Neural cell (in vitro differentiated cells): ENCODE measurements at regions not wholly inside any gene's neighbourhood (a gene's known extent, or its start where the extent isn't known, plus 50 kb on each side); places are given as distances from the start of the nearest gene placed in this dataset.

Experiments used
- H2AFZ ChIP-seq: fragments of 200-600, 300-800 bp; sonication (generic), shearing (Covaris generic); 2 replicates; pipeline ENCODE4 v1.6.0; 2014; ENCODE audit warnings: low read depth, mild to moderate bottlenecking, antibody characterized with exemption, low read length, moderate library complexity
- H3F3A ChIP-seq: fragments of 200-600 bp; shearing (Covaris generic); 2 replicates; pipeline ENCODE4 v1.6.1; 2016; ENCODE audit warnings: mild to moderate bottlenecking, moderate library complexity, mixed read lengths, antibody characterized with exemption, low read length; ENCODE audit not compliant: insufficient read depth, poor library complexity, severe bottlenecking
- H3K27ac ChIP-seq: fragments of 200-600, 300-800 bp; sonication (generic), shearing (Covaris generic); 2 replicates; pipeline ENCODE4 v1.5.1; 2014; ENCODE audit warnings: mild to moderate bottlenecking, low read length, moderate library complexity
- H3K27me3 ChIP-seq: fragments of 300-800, 200-600 bp; sonication (generic), shearing (Covaris generic); 2 replicates; pipeline ENCODE4 v1.6.0; 2014; ENCODE audit warnings: mild to moderate bottlenecking, low read depth, low read length, moderate library complexity; ENCODE audit not compliant: insufficient read depth
- H3K36me3 ChIP-seq: fragments of 300-800, 200-600 bp; sonication (generic), shearing (Covaris generic); 2 replicates; pipeline ENCODE4 v1.5.1; 2014; ENCODE audit warnings: mild to moderate bottlenecking, antibody characterized with exemption, low read length, moderate library complexity; ENCODE audit not compliant: insufficient read depth
- H3K4me2 ChIP-seq: fragments of 300-800, 200-600 bp; sonication (generic), shearing (Covaris generic); 2 replicates; pipeline ENCODE4 v1.6.0; 2014; ENCODE audit warnings: mild to moderate bottlenecking, low read length
- H3K4me3 ChIP-seq: fragments of 300-800, 200-600 bp; sonication (generic), shearing (Covaris generic); 2 replicates; pipeline ENCODE4 v1.5.1; 2014; ENCODE audit warnings: mild to moderate bottlenecking, low read length, moderate library complexity
- H3K79me2 ChIP-seq: fragments of 200-600 bp; shearing (Covaris generic); replicated peaks from 2 replicates; pipeline ENCODE4 v1.6.0; 2014; ENCODE audit warnings: mild to moderate bottlenecking, low read length, moderate library complexity; ENCODE audit not compliant: insufficient read depth
- H3K9ac ChIP-seq: fragments of 300-800, 200-600 bp; sonication (generic), shearing (Covaris generic); 2 replicates; pipeline ENCODE4 v1.6.1; 2016; ENCODE audit warnings: mild to moderate bottlenecking, low read length, mixed read lengths
- H3K9me2 ChIP-seq: fragments of 200-600 bp; shearing (Covaris generic); 2 replicates; pipeline ENCODE4 v1.6.1; 2016; ENCODE audit warnings: mild to moderate bottlenecking, low read length, mixed read lengths; ENCODE audit not compliant: insufficient read depth
- H3K9me3 ChIP-seq: fragments of 200-600, 300-800 bp; sonication (generic), shearing (Covaris generic); 2 replicates; pipeline ENCODE4 v1.6.1; 2016; ENCODE audit warnings: mild to moderate bottlenecking, mixed run types, low read length, moderate library complexity, mixed read lengths
- H4K20me1 ChIP-seq: fragments of 200-600 bp; shearing (Covaris generic); 2 replicates; pipeline ENCODE4 v1.6.1; 2016; ENCODE audit warnings: mild to moderate bottlenecking, mixed run types; ENCODE audit not compliant: insufficient read depth
- EP300 ChIP-seq: fragments of 450-650 bp; conservative IDR thresholded peaks from 2 replicates; pipeline ENCODE4 v1.6.1; 2014; ENCODE audit warnings: antibody characterized with exemption, mild to moderate bottlenecking, moderate library complexity; ENCODE audit not compliant: poor library complexity, severe bottlenecking
- EZH2 ChIP-seq: fragments of 200-600, 300-800 bp; shearing (Covaris generic), sonication (generic); IDR thresholded peaks from 2 replicates; pipeline ENCODE4 v1.6.1; 2014; ENCODE audit warnings: antibody characterized with exemption, low read length, borderline replicate concordance, mild to moderate bottlenecking; ENCODE audit not compliant: insufficient read depth, poor library complexity, severe bottlenecking
- MXI1 ChIP-seq: fragments of 450-650 bp; conservative IDR thresholded peaks from 2 replicates; pipeline ENCODE4 v1.6.1; 2014; ENCODE audit warnings: antibody characterized with exemption, mild to moderate bottlenecking; ENCODE audit not compliant: poor library complexity, severe bottlenecking
- POLR2AphosphoS5 ChIP-seq: IDR thresholded peaks from 2 replicates; pipeline ENCODE4 v1.6.1; 2012
- RAD21 ChIP-seq: fragments of 450-650 bp; conservative IDR thresholded peaks from 2 replicates; pipeline ENCODE4 v1.6.1; 2014; ENCODE audit warnings: antibody characterized with exemption, mild to moderate bottlenecking, moderate library complexity
- SMC3 ChIP-seq: fragments of 450-650 bp; conservative IDR thresholded peaks from 2 replicates; pipeline ENCODE4 v1.6.1; 2014; ENCODE audit warnings: antibody characterized with exemption, mild to moderate bottlenecking, moderate library complexity; ENCODE audit not compliant: poor library complexity
- TAF1 ChIP-seq: IDR thresholded peaks from 2 replicates; pipeline ENCODE4 v1.6.1; 2012; ENCODE audit warnings: low read depth
- TF ChIP-seq, protein P1 (sequence below): fragments of 450-650 bp; IDR thresholded peaks from 2 replicates; pipeline ENCODE4 v1.5.1; 2014; ENCODE audit warnings: antibody characterized with exemption, mild to moderate bottlenecking, moderate library complexity; ENCODE audit not compliant: poor library complexity, severe bottlenecking
- TF ChIP-seq, protein P2 (sequence below): IDR thresholded peaks from 2 replicates; pipeline ENCODE4 v1.6.1; 2012; ENCODE audit warnings: borderline replicate concordance

DNA sequence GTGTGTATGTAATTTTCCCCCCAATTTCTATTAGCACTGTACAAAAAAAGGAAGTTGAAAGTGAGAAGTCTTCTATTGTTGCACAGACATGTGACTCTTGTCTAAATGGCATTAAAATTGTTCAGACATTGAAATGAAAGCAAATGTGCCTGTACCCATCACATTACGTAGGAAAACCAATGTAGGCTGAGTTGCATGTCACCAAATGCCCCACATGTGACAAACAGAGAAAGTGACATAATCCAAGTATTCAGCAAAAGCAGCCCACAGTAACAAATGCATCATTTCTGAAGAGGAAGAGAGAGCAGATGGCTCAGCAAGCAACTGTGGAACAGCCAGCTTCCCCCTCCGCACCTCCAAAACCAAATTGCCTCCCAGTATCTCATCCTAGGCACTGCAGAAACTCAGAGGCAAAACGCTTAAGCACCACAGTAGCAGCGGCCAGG, 161.5 kb upstream of the NR4A3 start:
- Histone ChIP-seq H3K27me3 (no peaks in the 10 kb centered on the region), H4K20me1 (no peaks in the 10 kb centered on the region), H3K4me3 (no peak overlapping the region), H3K9me2 (no peaks in the 10 kb centered on the region), H3K79me2 (no peaks in the 10 kb centered on the region), H3K36me3 (no peaks in the 10 kb centered on the region), H3F3A (no peaks in the 10 kb centered on the region), H3K9me3 (no peaks in the 10 kb centered on the region), H3K4me2 (no peak overlapping the region), H2AFZ (no peak overlapping the region), H3K27ac (no peak overlapping the region), H3K9ac (no peak overlapping the region)
- TF ChIP-seq, protein P1, sequence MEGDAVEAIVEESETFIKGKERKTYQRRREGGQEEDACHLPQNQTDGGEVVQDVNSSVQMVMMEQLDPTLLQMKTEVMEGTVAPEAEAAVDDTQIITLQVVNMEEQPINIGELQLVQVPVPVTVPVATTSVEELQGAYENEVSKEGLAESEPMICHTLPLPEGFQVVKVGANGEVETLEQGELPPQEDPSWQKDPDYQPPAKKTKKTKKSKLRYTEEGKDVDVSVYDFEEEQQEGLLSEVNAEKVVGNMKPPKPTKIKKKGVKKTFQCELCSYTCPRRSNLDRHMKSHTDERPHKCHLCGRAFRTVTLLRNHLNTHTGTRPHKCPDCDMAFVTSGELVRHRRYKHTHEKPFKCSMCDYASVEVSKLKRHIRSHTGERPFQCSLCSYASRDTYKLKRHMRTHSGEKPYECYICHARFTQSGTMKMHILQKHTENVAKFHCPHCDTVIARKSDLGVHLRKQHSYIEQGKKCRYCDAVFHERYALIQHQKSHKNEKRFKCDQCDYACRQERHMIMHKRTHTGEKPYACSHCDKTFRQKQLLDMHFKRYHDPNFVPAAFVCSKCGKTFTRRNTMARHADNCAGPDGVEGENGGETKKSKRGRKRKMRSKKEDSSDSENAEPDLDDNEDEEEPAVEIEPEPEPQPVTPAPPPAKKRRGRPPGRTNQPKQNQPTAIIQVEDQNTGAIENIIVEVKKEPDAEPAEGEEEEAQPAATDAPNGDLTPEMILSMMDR, result no peak
- no peak for TF ChIP-seq MXI1
- no peak for TF ChIP-seq TAF1
- no peak for TF ChIP-seq EP300
- no peak for TF ChIP-seq SMC3
- TF ChIP-seq, protein P2, sequence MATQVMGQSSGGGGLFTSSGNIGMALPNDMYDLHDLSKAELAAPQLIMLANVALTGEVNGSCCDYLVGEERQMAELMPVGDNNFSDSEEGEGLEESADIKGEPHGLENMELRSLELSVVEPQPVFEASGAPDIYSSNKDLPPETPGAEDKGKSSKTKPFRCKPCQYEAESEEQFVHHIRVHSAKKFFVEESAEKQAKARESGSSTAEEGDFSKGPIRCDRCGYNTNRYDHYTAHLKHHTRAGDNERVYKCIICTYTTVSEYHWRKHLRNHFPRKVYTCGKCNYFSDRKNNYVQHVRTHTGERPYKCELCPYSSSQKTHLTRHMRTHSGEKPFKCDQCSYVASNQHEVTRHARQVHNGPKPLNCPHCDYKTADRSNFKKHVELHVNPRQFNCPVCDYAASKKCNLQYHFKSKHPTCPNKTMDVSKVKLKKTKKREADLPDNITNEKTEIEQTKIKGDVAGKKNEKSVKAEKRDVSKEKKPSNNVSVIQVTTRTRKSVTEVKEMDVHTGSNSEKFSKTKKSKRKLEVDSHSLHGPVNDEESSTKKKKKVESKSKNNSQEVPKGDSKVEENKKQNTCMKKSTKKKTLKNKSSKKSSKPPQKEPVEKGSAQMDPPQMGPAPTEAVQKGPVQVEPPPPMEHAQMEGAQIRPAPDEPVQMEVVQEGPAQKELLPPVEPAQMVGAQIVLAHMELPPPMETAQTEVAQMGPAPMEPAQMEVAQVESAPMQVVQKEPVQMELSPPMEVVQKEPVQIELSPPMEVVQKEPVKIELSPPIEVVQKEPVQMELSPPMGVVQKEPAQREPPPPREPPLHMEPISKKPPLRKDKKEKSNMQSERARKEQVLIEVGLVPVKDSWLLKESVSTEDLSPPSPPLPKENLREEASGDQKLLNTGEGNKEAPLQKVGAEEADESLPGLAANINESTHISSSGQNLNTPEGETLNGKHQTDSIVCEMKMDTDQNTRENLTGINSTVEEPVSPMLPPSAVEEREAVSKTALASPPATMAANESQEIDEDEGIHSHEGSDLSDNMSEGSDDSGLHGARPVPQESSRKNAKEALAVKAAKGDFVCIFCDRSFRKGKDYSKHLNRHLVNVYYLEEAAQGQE, result no peak
- no peak for TF ChIP-seq POLR2AphosphoS5
- TF ChIP-seq EZH2, result no peak
- TF ChIP-seq RAD21, result no peak

DNA sequence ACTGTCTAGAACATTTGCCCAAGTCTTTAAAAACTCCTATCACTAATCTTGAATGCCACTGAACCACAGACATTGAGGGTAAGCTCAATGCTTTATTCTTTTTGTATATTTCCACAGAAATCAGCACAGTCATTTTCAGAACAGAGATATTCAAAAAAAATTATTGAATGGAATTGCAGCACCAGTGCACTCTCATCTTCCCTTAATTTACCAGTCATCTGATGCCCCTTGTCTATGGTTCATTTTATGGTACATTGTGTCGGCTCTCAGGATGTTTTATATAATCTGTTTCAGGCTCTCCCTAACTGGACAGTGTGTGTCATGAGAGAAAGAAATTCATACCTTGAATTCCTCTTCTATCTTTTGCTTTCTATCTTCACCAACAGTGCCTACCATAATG, 158.4 kb upstream of the NR4A3 start:
- Histone ChIP-seq H3K9ac (no peak overlapping the region), H3F3A (no peaks in the 10 kb centered on the region), H3K27ac (no peak overlapping the region), H2AFZ (no peak overlapping the region), H3K79me2 (no peaks in the 10 kb centered on the region), H4K20me1 (no peaks in the 10 kb centered on the region), H3K27me3 (no peaks in the 10 kb centered on the region), H3K36me3 (no peaks in the 10 kb centered on the region), H3K4me2 (no peak overlapping the region), H3K9me3 (no peaks in the 10 kb centered on the region), H3K9me2 (no peaks in the 10 kb centered on the region), H3K4me3 (no peak overlapping the region)
- TF ChIP-seq RAD21, result no peak
- TF ChIP-seq, protein P1, result no peak
